Right lobe of liver (tissue), 4 donors: ENCODE measurements at regions not wholly inside any gene's neighbourhood (a gene's known extent, or its start where the extent isn't known, plus 50 kb on each side); places are given as distances from the start of the nearest gene placed in this dataset.

Source experiments
- POLR2A ChIP-seq: fragments of 450-650 bp; IDR thresholded peaks from one replicate; pipeline ENCODE4 v1.6.1; 2017; ENCODE audit warnings: antibody characterized with exemption, mild to moderate bottlenecking
- TF ChIP-seq, protein P1 (sequence below), 4 donors: fragments of 200-600 bp in 3 of 4; fragments of 450-650 bp in 1 of 4; IDR thresholded peaks; one replicate each; pipeline versions ENCODE4 v1.5.1 to v1.8.0; 2016 to 2022; ENCODE audit warnings: antibody characterized with exemption in 4 of 4, mild to moderate bottlenecking in 2 of 4
- donor health status: DM: no; HTN: no; CAD: no.
- donor health status: DM: no; HTN: no; CAD: no.
- donor health status: DM: no; HTN: yes; CAD: no.

DNA sequence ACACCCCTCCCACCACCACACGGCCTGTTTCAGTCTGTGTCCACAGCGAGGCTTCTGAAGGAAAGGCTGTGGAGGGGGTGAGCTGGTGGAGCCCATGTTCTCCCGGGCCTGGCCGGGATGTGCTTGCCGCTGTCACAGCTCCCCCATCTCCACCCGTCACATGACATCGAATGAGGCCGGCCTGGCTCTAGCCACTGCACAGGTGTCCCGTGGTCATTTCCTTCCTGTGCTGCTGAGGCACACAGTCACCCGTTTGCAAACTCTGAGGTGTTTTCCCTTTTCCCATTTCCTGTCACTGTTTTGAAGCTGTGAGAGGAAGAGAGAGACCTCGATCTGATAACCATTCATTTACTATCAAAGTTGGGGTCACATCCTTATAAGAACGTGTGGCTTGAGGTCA, 55.7 kb upstream of the CLDN5 start:
- TF ChIP-seq, protein P1, sequence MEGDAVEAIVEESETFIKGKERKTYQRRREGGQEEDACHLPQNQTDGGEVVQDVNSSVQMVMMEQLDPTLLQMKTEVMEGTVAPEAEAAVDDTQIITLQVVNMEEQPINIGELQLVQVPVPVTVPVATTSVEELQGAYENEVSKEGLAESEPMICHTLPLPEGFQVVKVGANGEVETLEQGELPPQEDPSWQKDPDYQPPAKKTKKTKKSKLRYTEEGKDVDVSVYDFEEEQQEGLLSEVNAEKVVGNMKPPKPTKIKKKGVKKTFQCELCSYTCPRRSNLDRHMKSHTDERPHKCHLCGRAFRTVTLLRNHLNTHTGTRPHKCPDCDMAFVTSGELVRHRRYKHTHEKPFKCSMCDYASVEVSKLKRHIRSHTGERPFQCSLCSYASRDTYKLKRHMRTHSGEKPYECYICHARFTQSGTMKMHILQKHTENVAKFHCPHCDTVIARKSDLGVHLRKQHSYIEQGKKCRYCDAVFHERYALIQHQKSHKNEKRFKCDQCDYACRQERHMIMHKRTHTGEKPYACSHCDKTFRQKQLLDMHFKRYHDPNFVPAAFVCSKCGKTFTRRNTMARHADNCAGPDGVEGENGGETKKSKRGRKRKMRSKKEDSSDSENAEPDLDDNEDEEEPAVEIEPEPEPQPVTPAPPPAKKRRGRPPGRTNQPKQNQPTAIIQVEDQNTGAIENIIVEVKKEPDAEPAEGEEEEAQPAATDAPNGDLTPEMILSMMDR (IDR thresholded peaks at IDR 0.05), result no peak
- TF ChIP-seq POLR2A, result no peak
